Smooth muscle cell (in vitro differentiated cells): ENCODE measurements at regions not wholly inside any gene's neighbourhood (a gene's known extent, or its start where the extent isn't known, plus 50 kb on each side); places are given as distances from the start of the nearest gene placed in this dataset.

Experiments used
- DNase-seq: peaks from one replicate; lab custom pipeline; 2025; ENCODE audit not compliant: unreplicated experiment; lab: John Stamatoyannopoulos, UW
- H2AFZ ChIP-seq: fragments of 200-600 bp; sonication (generic); 2 replicates; pipeline ENCODE4 v1.6.0; 2016; ENCODE audit warnings: antibody characterized with exemption, low read depth, mild to moderate bottlenecking
- H3F3A ChIP-seq: fragments of 200-600 bp; sonication (generic); 2 replicates; pipeline ENCODE4 v1.6.0; 2017; ENCODE audit warnings: antibody characterized with exemption, low read depth
- H3K27ac ChIP-seq: fragments of 200-600 bp; sonication (generic); 2 replicates; pipeline ENCODE4 v1.5.1; 2016; ENCODE audit warnings: low read depth, mild to moderate bottlenecking
- H3K27me3 ChIP-seq: fragments of 200-600 bp; sonication (generic); 2 replicates; pipeline ENCODE4 v1.6.1; 2016; ENCODE audit warnings: low read depth, mild to moderate bottlenecking
- H3K36me3 ChIP-seq: fragments of 200-600 bp; sonication (generic); 2 replicates; pipeline ENCODE4 v1.5.1; 2016; ENCODE audit warnings: low read depth
- H3K4me1 ChIP-seq: fragments of 200-600 bp; sonication (generic); 2 replicates; pipeline ENCODE4 v1.5.1; 2016; ENCODE audit warnings: low read depth
- H3K4me2 ChIP-seq: fragments of 200-600 bp; sonication (generic); 2 replicates; pipeline ENCODE4 v1.6.0; 2016; ENCODE audit warnings: mild to moderate bottlenecking
- H3K4me3 ChIP-seq: fragments of 200-600 bp; sonication (generic); 2 replicates; pipeline ENCODE4 v1.5.1; 2016; ENCODE audit warnings: mild to moderate bottlenecking
- H3K79me2 ChIP-seq: fragments of 200-600 bp; sonication (generic); 2 replicates; pipeline ENCODE4 v1.6.0; 2016; ENCODE audit warnings: low read depth, mild to moderate bottlenecking
- H3K9ac ChIP-seq: fragments of 200-600 bp; sonication (generic); 2 replicates; pipeline ENCODE4 v1.6.0; 2016; ENCODE audit warnings: low read depth
- H3K9me3 ChIP-seq: fragments of 200-600 bp; sonication (generic); replicated peaks from 2 replicates; pipeline ENCODE4 v1.5.1; 2016; ENCODE audit warnings: low read depth
- H4K20me1 ChIP-seq: fragments of 200-600 bp; sonication (generic); 2 replicates; pipeline ENCODE4 v1.6.0; 2016; ENCODE audit warnings: low read depth
- CTCF ChIP-seq: fragments of 200-600 bp; sonication (generic); IDR thresholded peaks from 2 replicates; pipeline ENCODE4 v1.5.1; 2017; ENCODE audit warnings: borderline replicate concordance, mild to moderate bottlenecking, antibody characterized with exemption; ENCODE audit not compliant: insufficient read depth, poor library complexity, severe bottlenecking
- WGBS: methylation state at CpG from one replicate; pipeline ENCODE4 v1.1.7; 2016; ENCODE audit warnings: low lambda C conversion rate; 5-methylcytosine and 5-hydroxymethylcytosine counted together

GRCh38 chr2:163436963-163437362, 298.8 kb downstream of the FIGN start:
- Histone ChIP-seq H2AFZ (no peak overlapping the region), H3K4me3 (no peak overlapping the region), H3K36me3 (no peaks in the 10 kb centered on the region), H4K20me1 (no peaks in the 10 kb centered on the region), H3K9ac (no peak overlapping the region), H3K27ac (no peak overlapping the region), H3K79me2 (no peaks in the 10 kb centered on the region), H3K27me3 (no peaks in the 10 kb centered on the region), H3K4me1 (no peaks in the 10 kb centered on the region), H3K4me2 (no peak overlapping the region), H3K9me3 (no peaks in the 10 kb centered on the region), H3F3A (no peaks in the 10 kb centered on the region)
- TF ChIP-seq CTCF, result no peak
- no peak for DNase-seq
- WGBS, result 93% methylated on average over 3 of the region's 3 CpGs

DNA sequence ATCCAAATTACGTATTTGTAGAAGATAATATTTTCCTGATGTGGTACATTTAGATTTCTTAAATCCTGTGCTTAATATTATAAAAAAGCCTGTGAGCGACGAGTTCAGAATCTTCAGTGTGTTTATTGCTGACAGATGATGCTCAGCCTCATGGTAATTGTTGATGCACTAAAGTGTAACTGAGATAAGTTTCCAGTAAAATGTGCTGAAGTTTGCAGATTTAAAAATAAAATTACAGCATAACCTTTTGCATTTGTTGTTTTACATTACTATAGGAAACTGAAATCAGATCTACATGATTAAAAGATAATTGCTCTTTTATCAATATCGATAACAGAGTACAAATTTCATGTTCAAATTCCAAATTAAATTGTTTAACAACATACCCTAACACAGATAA, 307.6 kb downstream of the FIGN start:
- Histone ChIP-seq H3K79me2 (no peaks in the 10 kb centered on the region), H3K4me3 (no peak overlapping the region)
- 87% methylated on average over 4 of the region's 4 CpGs for whole genome bisulfite sequencing

GRCh38 chr2:163420604-163421003, 315.2 kb downstream of the FIGN start:
- Histone ChIP-seq H3K79me2 (no peaks in the 10 kb centered on the region), H3K4me3 (no peak overlapping the region), H3F3A (no peaks in the 10 kb centered on the region), H3K4me2 (no peak overlapping the region), H3K9ac (no peak overlapping the region), H3K27me3 (no peaks in the 10 kb centered on the region), H3K4me1 (no peaks in the 10 kb centered on the region), H2AFZ (no peak overlapping the region), H4K20me1 (no peaks in the 10 kb centered on the region), H3K9me3 (no peaks in the 10 kb centered on the region), H3K27ac (no peak overlapping the region), H3K36me3 (no peaks in the 10 kb centered on the region)
- no peak for TF ChIP-seq CTCF
- 94% methylated on average over 2 of the region's 2 CpGs for WGBS
- DNase-seq, result no peak

More for the DNA sequence above, 307.6 kb downstream of the FIGN start:
- H2AFZ ChIP-seq, result no peak overlapping the region
- no peaks in the 10 kb centered on the region for H4K20me1 ChIP-seq
- no peaks in the 10 kb centered on the region for H3K36me3 ChIP-seq
- H3K27ac ChIP-seq, result no peak overlapping the region
- H3K27me3 ChIP-seq, result no peaks in the 10 kb centered on the region
- H3K9ac ChIP-seq, result no peak overlapping the region
- TF ChIP-seq CTCF, result no peak
- H3K4me2 ChIP-seq, result no peak overlapping the region
- H3K9me3 ChIP-seq, result no peaks in the 10 kb centered on the region
- H3F3A ChIP-seq, result no peaks in the 10 kb centered on the region
- no peaks in the 10 kb centered on the region for H3K4me1 ChIP-seq
- no peak for DNase-seq

GRCh38 chr2:163419000-163419830, 316.6 kb downstream of the FIGN start:
- no peak for DNase-seq
- H3K27me3 ChIP-seq, result no peaks in the 10 kb centered on the region
- no peak overlapping the region for H3K27ac ChIP-seq
- H3F3A ChIP-seq, result no peaks in the 10 kb centered on the region
- H2AFZ ChIP-seq, result no peak overlapping the region
- no peaks in the 10 kb centered on the region for H3K9me3 ChIP-seq
- no peak overlapping the region for H3K4me2 ChIP-seq
- no peak overlapping the region for H3K4me3 ChIP-seq
- no peaks in the 10 kb centered on the region for H3K79me2 ChIP-seq
- TF ChIP-seq CTCF, result no peak
- H3K36me3 ChIP-seq, result no peaks in the 10 kb centered on the region
- 87% methylated on average over 4 of the region's 4 CpGs for WGBS
- H3K9ac ChIP-seq, result no peak overlapping the region
- no peaks in the 10 kb centered on the region for H4K20me1 ChIP-seq
- H3K4me1 ChIP-seq, result no peaks in the 10 kb centered on the region
